Loucy (cell line): ENCODE measurements at regions not wholly inside any gene's neighbourhood (a gene's known extent, or its start where the extent isn't known, plus 50 kb on each side); places are given as distances from the start of the nearest gene placed in this dataset.

Experiments
- H2AFZ ChIP-seq: fragments of 200-600 bp; sonication (generic); 2 replicates; pipeline ENCODE4 v1.6.0; 2016; ENCODE audit warnings: antibody characterized with exemption, mild to moderate bottlenecking, low read length, moderate library complexity
- H3F3A ChIP-seq: fragments of 200-600 bp; 2 replicates; pipeline ENCODE4 v1.6.0; 2016; ENCODE audit warnings: antibody characterized with exemption, low read depth, mild to moderate bottlenecking
- H3K27me3 ChIP-seq: fragments of 200-600 bp; sonication (generic); 2 replicates; pipeline ENCODE4 v1.6.1; 2014; ENCODE audit warnings: low read length, mild to moderate bottlenecking; ENCODE audit not compliant: insufficient read depth, poor library complexity, severe bottlenecking
- H3K36me3 ChIP-seq: fragments of 200-600 bp; sonication (generic); 2 replicates; pipeline ENCODE4 v1.6.1; 2016; ENCODE audit warnings: low read length; ENCODE audit not compliant: insufficient read depth
- H3K4me1 ChIP-seq: fragments of 200-600 bp; sonication (generic); 2 replicates; pipeline ENCODE4 v1.5.1; 2014; ENCODE audit warnings: low read length, mild to moderate bottlenecking; ENCODE audit not compliant: insufficient read depth, poor library complexity, severe bottlenecking
- H3K4me2 ChIP-seq: fragments of 200-600 bp; sonication (generic); 2 replicates; pipeline ENCODE4 v1.6.0; 2014; ENCODE audit warnings: antibody characterized with exemption, low read length, low read depth, mild to moderate bottlenecking; ENCODE audit not compliant: poor library complexity, severe bottlenecking
- H3K4me3 ChIP-seq: fragments of 200-600 bp; sonication (generic); 2 replicates; pipeline ENCODE4 v1.5.1; 2014; ENCODE audit warnings: low read length, mild to moderate bottlenecking, mixed read lengths; ENCODE audit not compliant: poor library complexity, severe bottlenecking
- H3K79me2 ChIP-seq: fragments of 200-600 bp; sonication (generic); 2 replicates; pipeline ENCODE4 v1.6.1; 2014; ENCODE audit warnings: low read length; ENCODE audit not compliant: insufficient read depth
- H3K9ac ChIP-seq: fragments of 200-600 bp; sonication (generic); 2 replicates; pipeline ENCODE4 v1.6.0; 2014; ENCODE audit warnings: mild to moderate bottlenecking, low read depth, low read length, moderate library complexity; ENCODE audit not compliant: poor library complexity, severe bottlenecking
- H3K9me2 ChIP-seq: fragments of 200-600 bp; sonication (generic); replicated peaks from 2 replicates; pipeline ENCODE4 v1.6.1; 2016; ENCODE audit warnings: low read depth, low read length, mixed read lengths
- H3K9me3 ChIP-seq: fragments of 200-600 bp; sonication (generic); 2 replicates; pipeline ENCODE4 v1.6.1; 2014; ENCODE audit warnings: mild to moderate bottlenecking, antibody characterized with exemption, low read length, low read depth; ENCODE audit not compliant: insufficient read depth
- H4K20me1 ChIP-seq: fragments of 200-600 bp; sonication (generic); 2 replicates; pipeline ENCODE4 v1.6.0; 2014; ENCODE audit warnings: antibody characterized with exemption, low read length, mild to moderate bottlenecking; ENCODE audit not compliant: insufficient read depth, poor library complexity, severe bottlenecking
- EZH2phosphoT487 ChIP-seq: fragments of 200-600 bp; IDR thresholded peaks from 2 replicates; pipeline ENCODE4 v1.6.1; 2018; ENCODE audit warnings: antibody characterized with exemption, mild to moderate bottlenecking, moderate library complexity, borderline replicate concordance
- TF ChIP-seq, protein P1 (sequence below): fragments of 200-600 bp; sonication (generic); conservative IDR thresholded peaks from 2 replicates; pipeline ENCODE4 v1.5.1; 2014; ENCODE audit warnings: mild to moderate bottlenecking, antibody characterized with exemption, low read length

DNA sequence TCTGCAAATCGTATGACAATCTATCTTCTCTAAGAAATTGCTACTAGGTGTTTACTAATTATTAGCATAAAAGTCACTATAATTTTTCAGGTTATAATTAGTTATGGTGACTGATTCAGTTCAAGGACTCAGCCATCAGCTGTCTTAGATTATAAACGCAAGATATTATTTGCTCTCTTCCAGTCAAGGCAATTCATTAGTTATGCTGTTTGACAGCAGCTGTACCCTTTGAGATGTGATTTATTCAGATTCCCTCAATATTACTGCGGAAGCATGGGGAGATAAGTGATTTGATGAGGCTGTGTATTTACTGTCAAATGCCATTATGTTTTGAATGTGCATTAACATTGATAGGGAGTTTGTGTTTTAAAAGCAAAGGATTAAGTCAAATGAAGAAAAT lies 558.9 kb upstream of the FSIP2 start:
- H3K79me2 ChIP-seq, result no peaks in the 10 kb centered on the region
- no peaks in the 10 kb centered on the region for H3K9me3 ChIP-seq
- no peaks in the 10 kb centered on the region for H3K36me3 ChIP-seq
- H3K9ac ChIP-seq, result no peak overlapping the region
- H3F3A ChIP-seq, result no peaks in the 10 kb centered on the region
- no peak overlapping the region for H3K4me2 ChIP-seq
- TF ChIP-seq EZH2phosphoT487, result no peak
- TF ChIP-seq, protein P1, sequence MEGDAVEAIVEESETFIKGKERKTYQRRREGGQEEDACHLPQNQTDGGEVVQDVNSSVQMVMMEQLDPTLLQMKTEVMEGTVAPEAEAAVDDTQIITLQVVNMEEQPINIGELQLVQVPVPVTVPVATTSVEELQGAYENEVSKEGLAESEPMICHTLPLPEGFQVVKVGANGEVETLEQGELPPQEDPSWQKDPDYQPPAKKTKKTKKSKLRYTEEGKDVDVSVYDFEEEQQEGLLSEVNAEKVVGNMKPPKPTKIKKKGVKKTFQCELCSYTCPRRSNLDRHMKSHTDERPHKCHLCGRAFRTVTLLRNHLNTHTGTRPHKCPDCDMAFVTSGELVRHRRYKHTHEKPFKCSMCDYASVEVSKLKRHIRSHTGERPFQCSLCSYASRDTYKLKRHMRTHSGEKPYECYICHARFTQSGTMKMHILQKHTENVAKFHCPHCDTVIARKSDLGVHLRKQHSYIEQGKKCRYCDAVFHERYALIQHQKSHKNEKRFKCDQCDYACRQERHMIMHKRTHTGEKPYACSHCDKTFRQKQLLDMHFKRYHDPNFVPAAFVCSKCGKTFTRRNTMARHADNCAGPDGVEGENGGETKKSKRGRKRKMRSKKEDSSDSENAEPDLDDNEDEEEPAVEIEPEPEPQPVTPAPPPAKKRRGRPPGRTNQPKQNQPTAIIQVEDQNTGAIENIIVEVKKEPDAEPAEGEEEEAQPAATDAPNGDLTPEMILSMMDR, result no peak
- no peaks in the 10 kb centered on the region for H3K27me3 ChIP-seq
- H3K4me1 ChIP-seq, result no peaks in the 10 kb centered on the region
- H3K9me2 ChIP-seq, result no peaks in the 10 kb centered on the region
- H2AFZ ChIP-seq, result no peak overlapping the region
- no peak overlapping the region for H3K4me3 ChIP-seq
- H4K20me1 ChIP-seq, result no peaks in the 10 kb centered on the region

DNA sequence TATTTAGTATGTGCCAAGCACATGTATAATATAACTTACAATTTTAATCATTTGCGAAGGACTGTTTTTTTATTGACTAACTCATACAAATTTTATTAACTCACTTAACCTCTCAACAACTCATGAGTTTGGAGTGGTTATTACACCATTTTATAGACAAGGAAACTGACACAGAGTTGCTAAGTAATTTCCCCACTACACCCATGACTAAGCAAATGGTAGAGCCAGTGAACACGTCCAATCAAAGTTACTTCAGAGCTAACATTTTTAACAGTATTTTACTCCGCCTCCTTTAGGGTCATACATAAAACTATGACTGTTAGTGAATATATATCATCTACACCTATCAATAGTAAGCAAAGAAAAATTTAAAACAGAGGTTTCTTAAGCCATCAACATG lies 556.7 kb upstream of the FSIP2 start:
- Histone ChIP-seq H3K9me2 (no peaks in the 10 kb centered on the region), H3K4me3 (no peak overlapping the region), H2AFZ (no peak overlapping the region), H3K9ac (no peak overlapping the region), H3F3A (no peaks in the 10 kb centered on the region), H3K27me3 (no peaks in the 10 kb centered on the region), H3K79me2 (no peaks in the 10 kb centered on the region), H3K4me1 (no peaks in the 10 kb centered on the region), H4K20me1 (no peaks in the 10 kb centered on the region), H3K4me2 (no peak overlapping the region), H3K36me3 (no peaks in the 10 kb centered on the region), H3K9me3 (no peaks in the 10 kb centered on the region)
- TF ChIP-seq, protein P1, result no peak
- no peak for TF ChIP-seq EZH2phosphoT487

DNA sequence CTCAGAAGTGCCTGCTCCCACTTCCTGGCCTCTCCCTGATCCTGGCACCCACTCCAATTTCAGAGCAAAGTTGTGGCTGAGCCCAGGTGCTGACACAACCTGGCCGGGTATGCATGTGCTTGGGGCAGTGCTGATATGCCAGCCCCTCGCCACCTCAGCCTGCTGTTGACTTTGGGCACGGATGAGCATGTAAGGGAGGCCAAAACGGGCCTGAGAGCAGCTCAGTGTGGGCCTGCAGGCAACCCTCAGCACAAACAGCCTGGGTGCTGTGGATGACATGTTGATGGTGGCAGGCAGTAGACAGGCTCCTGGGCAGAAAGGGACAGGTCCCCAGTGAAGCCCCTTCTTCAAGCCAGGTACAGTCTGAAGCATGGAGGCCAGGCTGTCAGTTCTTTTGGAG lies 553.6 kb upstream of the FSIP2 start:
- H3K4me2 ChIP-seq, result no peak overlapping the region
- H3K36me3 ChIP-seq, result no peaks in the 10 kb centered on the region
- no peaks in the 10 kb centered on the region for H3F3A ChIP-seq
- no peaks in the 10 kb centered on the region for H3K4me1 ChIP-seq
- H4K20me1 ChIP-seq, result no peaks in the 10 kb centered on the region
- no peak overlapping the region for H2AFZ ChIP-seq
- H3K4me3 ChIP-seq, result no peak overlapping the region
- H3K9me2 ChIP-seq, result no peaks in the 10 kb centered on the region
- H3K9me3 ChIP-seq, result no peaks in the 10 kb centered on the region
- TF ChIP-seq EZH2phosphoT487, result no peak
- TF ChIP-seq, protein P1, result no peak
- H3K27me3 ChIP-seq, result no peaks in the 10 kb centered on the region
- no peak overlapping the region for H3K9ac ChIP-seq
- H3K79me2 ChIP-seq, result no peaks in the 10 kb centered on the region
